Uterus (tissue), 3 donors: ENCODE measurements at regions not wholly inside any gene's neighbourhood (a gene's known extent, or its start where the extent isn't known, plus 50 kb on each side); places are given as distances from the start of the nearest gene placed in this dataset.

Source experiments
- DNase-seq, 2 donors: peaks; one replicate each; pipeline ENCODE4 v3.0.0-alpha.2; 2019 to 2020
- H3K27ac ChIP-seq, 2 donors: fragments of 200-600 bp; sonication (generic); 1 replicate in 1 of 2; 2 replicates in 1 of 2; pipeline ENCODE4 v1.5.1; 2016 to 2018
- H3K27me3 ChIP-seq, 2 donors: fragments of 200-600 bp; sonication (generic); one replicate each; pipeline ENCODE4 v1.5.1; 2018 to 2019; ENCODE audit warnings: control low read depth in 1 of 2
- H3K36me3 ChIP-seq, 2 donors: fragments of 200-600 bp; sonication (generic); one replicate each; pipeline ENCODE4 v1.5.1; 2019; ENCODE audit warnings: control low read depth in 1 of 2
- H3K4me1 ChIP-seq, 2 donors: fragments of 200-600 bp; sonication (generic); one replicate each; pipeline ENCODE4 v1.5.1; 2018 to 2019; ENCODE audit warnings: control low read depth in 1 of 2
- H3K4me3 ChIP-seq, 2 donors: fragments of 200-600 bp; sonication (generic); 1 replicate in 1 of 2; 2 replicates in 1 of 2; pipeline ENCODE4 v1.5.1; 2018 to 2019; ENCODE audit warnings: mild to moderate bottlenecking in 1 of 2
- H3K9me3 ChIP-seq, 2 donors: fragments of 200-600 bp; sonication (generic); one replicate each; pipeline ENCODE4 v1.5.1; 2019; ENCODE audit warnings: control low read depth in 1 of 2
- POLR2A ChIP-seq, 2 donors: fragments of 450-650 bp; IDR thresholded peaks; one replicate each; pipeline ENCODE4 v1.6.1; 2016; ENCODE audit warnings: antibody characterized with exemption in 2 of 2, mild to moderate bottlenecking in 1 of 2, moderate library complexity in 1 of 2
- intact Hi-C: fragments of 100-400 bp; cut with DNase I; formaldehyde crosslinking; loops from one replicate; pipeline ENCODE4 v1.15.1; 2023; ENCODE audit warnings: low total_unique reads
- TF ChIP-seq, protein P1 (sequence below), 4 experiments: fragments of 200-600 bp in 2 of 4; fragments of 450-650 bp in 2 of 4; sonication (generic) in 2 of 4; IDR thresholded peaks; one replicate each; pipeline ENCODE4 v1.5.1; 2016 to 2019; ENCODE audit warnings: antibody characterized with exemption in 4 of 4, mild to moderate bottlenecking in 2 of 4, moderate library complexity in 1 of 4
- donor health status: DM: yes; HTN: yes; CAD: no.

DNA sequence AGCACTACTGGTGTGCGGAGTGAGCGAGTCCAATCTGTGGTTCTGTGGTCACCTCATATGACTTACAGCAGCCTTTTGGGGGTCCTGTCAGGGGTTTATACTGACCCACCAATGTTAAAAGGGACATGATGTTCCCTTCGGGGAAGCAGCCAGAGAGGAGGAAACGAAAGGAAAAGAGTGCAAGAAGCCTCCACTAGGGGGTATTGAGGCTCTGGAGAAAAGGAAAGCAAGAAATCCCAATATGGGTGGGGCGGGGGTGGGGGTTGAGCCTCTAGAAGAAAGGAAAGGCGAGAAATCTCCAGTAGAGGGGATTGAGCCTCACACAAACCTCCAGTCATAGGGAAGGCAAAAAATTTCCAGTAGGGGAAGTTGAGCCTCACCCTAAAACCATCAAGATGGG, 249.3 kb upstream of the ECI2 start:
- no peak overlapping the region for H3K4me3 ChIP-seq
- H3K36me3 ChIP-seq, result no peaks in the 10 kb centered on the region
- H3K27me3 ChIP-seq, result no peaks in the 10 kb centered on the region
- TF ChIP-seq, protein P1, sequence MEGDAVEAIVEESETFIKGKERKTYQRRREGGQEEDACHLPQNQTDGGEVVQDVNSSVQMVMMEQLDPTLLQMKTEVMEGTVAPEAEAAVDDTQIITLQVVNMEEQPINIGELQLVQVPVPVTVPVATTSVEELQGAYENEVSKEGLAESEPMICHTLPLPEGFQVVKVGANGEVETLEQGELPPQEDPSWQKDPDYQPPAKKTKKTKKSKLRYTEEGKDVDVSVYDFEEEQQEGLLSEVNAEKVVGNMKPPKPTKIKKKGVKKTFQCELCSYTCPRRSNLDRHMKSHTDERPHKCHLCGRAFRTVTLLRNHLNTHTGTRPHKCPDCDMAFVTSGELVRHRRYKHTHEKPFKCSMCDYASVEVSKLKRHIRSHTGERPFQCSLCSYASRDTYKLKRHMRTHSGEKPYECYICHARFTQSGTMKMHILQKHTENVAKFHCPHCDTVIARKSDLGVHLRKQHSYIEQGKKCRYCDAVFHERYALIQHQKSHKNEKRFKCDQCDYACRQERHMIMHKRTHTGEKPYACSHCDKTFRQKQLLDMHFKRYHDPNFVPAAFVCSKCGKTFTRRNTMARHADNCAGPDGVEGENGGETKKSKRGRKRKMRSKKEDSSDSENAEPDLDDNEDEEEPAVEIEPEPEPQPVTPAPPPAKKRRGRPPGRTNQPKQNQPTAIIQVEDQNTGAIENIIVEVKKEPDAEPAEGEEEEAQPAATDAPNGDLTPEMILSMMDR (IDR thresholded peaks at IDR 0.05), result no peak
- no peak for TF ChIP-seq POLR2A (IDR thresholded peaks at IDR 0.05)
- H3K4me1 ChIP-seq, result no peaks in the 10 kb centered on the region
- H3K27ac ChIP-seq, result no peak overlapping the region
- intact Hi-C loops, result no loop called here
- peaks cover 0 to 2% of the 10 kb centered on the region in 2 donors for H3K9me3 ChIP-seq
- no peak for DNase-seq

DNA sequence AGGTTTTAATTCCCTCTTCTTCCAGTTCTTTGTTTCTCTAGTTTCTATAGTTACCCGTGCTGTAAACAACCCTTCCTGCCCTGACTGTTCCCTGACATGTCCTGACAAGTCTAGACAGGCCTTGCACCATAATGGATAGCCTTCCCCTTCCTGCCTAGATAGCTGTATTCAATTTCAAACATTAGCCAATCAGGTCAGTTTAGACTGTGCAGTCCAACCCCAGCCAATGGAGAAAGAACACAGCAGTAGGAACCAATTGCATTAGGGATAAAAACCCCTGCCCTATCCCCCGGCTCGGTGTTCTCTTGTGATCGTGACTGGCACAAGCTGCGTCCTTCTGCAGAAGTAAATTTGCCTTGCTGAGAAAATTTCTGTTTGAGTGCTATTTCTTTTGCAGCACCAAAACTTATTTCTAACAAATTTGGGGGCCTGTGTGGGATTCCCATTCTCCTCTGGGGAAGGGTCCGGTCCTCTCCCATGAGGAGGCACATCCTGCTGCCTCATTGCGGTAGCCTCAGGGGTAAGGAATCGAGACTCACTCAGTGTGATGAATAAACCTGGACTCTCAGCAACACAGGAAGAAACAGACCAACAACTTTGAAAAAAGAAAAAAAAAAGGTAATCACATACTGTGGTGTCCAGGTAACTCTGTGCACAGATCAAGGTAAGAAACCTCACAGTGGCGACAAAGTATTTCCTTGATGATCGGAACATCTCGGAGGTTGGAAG, 248.7 kb upstream of the ECI2 start:
- Histone ChIP-seq H3K4me3 (no peak overlapping the region), H3K4me1 (no peaks in the 10 kb centered on the region), H3K9me3 (peaks cover 0 to 2% of the 10 kb centered on the region in 2 donors), H3K36me3 (no peaks in the 10 kb centered on the region), H3K27ac (no peak overlapping the region), H3K27me3 (no peaks in the 10 kb centered on the region)
- DNase-seq, result no peak
- intact Hi-C loops, result no loop called here
- no peak for TF ChIP-seq POLR2A (IDR thresholded peaks at IDR 0.05)
- TF ChIP-seq, protein P1 (IDR thresholded peaks at IDR 0.05), result no peak

DNA sequence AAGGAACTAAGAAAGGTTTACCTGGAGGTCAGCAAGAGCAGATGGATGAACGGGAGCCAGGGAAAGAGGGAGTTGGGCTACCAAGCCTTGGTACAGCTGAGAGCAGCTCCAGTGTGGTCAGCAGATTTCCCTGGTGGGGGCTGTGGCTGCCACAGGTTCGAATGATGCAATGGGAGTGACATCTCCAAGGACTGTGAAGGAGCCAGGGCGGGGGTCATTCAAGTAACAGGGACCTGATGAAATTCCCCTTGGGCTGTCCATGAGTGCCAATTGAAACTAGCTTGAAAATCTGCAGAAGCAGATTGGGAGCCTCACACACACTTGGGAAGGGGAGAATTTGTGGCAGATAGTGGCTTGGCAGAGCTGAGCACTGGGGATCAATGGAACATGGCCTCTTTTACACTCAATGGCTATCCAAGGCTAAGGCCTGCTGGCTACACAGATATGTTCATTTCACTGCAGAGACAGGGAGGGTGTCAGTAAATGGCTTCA, 247.0 kb upstream of the ECI2 start:
- H3K9me3 ChIP-seq, result peaks cover 0 to 2% of the 10 kb centered on the region in 2 donors
- H3K4me3 ChIP-seq, result no peak overlapping the region
- H3K4me1 ChIP-seq, result no peaks in the 10 kb centered on the region
- no peak overlapping the region for H3K27ac ChIP-seq
- H3K27me3 ChIP-seq, result no peaks in the 10 kb centered on the region
- no peak for DNase-seq
- H3K36me3 ChIP-seq, result no peaks in the 10 kb centered on the region
- TF ChIP-seq, protein P1 (IDR thresholded peaks at IDR 0.05), result no peak
- no peak for TF ChIP-seq POLR2A (IDR thresholded peaks at IDR 0.05)
- intact Hi-C loops, result no loop called here

- H3K4me3 ChIP-seq, result no peak overlapping the region
- H3K4me1 ChIP-seq, result no peaks in the 10 kb centered on the region
- H3K27ac ChIP-seq, result peak overlapping the region in 1 of 2 donors; percentile 5
- TF ChIP-seq, protein P1 (IDR thresholded peaks at IDR 0.05), result no peak
- TF ChIP-seq POLR2A (IDR thresholded peaks at IDR 0.05), result no peak
- peaks cover 0 to 2% of the 10 kb centered on the region in 2 donors for H3K9me3 ChIP-seq
- no peak for DNase-seq
- no peaks in the 10 kb centered on the region for H3K27me3 ChIP-seq
- intact Hi-C loops, result no loop called here
- H3K36me3 ChIP-seq, result no peaks in the 10 kb centered on the region
Measured at GRCh38 chr6:4381381-4381780, 246.0 kb upstream of the ECI2 start.

DNA sequence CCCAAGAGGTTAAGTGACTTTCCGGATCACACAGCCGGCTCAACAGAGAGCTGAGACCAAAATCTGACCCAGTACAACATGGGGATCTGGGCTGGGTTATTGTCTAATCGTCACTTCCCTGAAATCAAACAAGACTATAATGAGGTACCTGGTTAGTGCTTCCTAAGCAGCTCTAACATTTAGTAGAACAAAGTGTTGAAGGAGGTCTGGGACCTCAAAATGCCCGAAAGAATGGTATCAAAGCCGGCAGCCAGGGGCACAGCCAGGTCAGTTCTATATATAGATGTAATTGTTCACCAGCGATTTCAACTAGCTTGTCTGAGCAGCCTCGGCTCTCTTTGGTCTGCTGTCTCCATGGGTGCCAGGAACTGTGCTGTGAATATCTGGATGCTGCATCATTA, 245.5 kb upstream of the ECI2 start:
- no peak for DNase-seq
- no peak for TF ChIP-seq POLR2A (IDR thresholded peaks at IDR 0.05)
- TF ChIP-seq, protein P1 (IDR thresholded peaks at IDR 0.05), result no peak

More for the DNA sequence above, 245.5 kb upstream of the ECI2 start:
- no peaks in the 10 kb centered on the region for H3K27me3 ChIP-seq
- H3K9me3 ChIP-seq, result peaks cover 0 to 2% of the 10 kb centered on the region in 2 donors
- H3K27ac ChIP-seq, result peak overlapping the region in 1 of 2 donors; percentile 5
- no peak overlapping the region for H3K4me3 ChIP-seq
- intact Hi-C loops, result no loop called here
- H3K4me1 ChIP-seq, result no peaks in the 10 kb centered on the region
- H3K36me3 ChIP-seq, result no peaks in the 10 kb centered on the region
